Keratinocyte (primary cell): ENCODE measurements at regions not wholly inside any gene's neighbourhood (a gene's known extent, or its start where the extent isn't known, plus 50 kb on each side); places are given as distances from the start of the nearest gene placed in this dataset.

Source experiments
- DNase-seq: peaks from one replicate; pipeline ENCODE4 v3.0.0-alpha.2; 2011; ENCODE audit warnings: low read depth, missing footprints, low spot score
- FAIRE-seq: peaks from 2 replicates; lab custom pipeline; 2011; peaks lifted over from hg19 to GRCh38; lab: Jason Lieb, UNC
- H2AFZ ChIP-seq: 2 replicates; pipeline ENCODE4 v1.6.0; 2012; ENCODE audit warnings: low read length, control low read depth, inconsistent platforms; ENCODE audit not compliant: control insufficient read depth
- H3K27ac ChIP-seq: 2 replicates; pipeline ENCODE4 v1.5.1; 2011; ENCODE audit warnings: low read length; ENCODE audit not compliant: control insufficient read depth, insufficient read depth
- H3K27me3 ChIP-seq: 3 replicates; pipeline ENCODE4 v1.6.0; 2011; ENCODE audit warnings: low read length; ENCODE audit not compliant: control insufficient read depth, insufficient read depth; ENCODE audit errors: extremely low read depth
- H3K36me3 ChIP-seq, 2 experiments: 2 replicates in 1 of 2; 3 replicates in 1 of 2; pipeline ENCODE4 v1.5.1; 2011; ENCODE audit warnings: low read length in 2 of 2, mild to moderate bottlenecking in 1 of 2; ENCODE audit not compliant: control insufficient read depth in 2 of 2, insufficient read depth in 2 of 2; ENCODE audit errors: extremely low read depth in 1 of 2
- H3K4me1 ChIP-seq: 3 replicates; pipeline ENCODE4 v1.5.1; 2011; ENCODE audit warnings: low read length; ENCODE audit not compliant: control insufficient read depth, insufficient read depth; ENCODE audit errors: extremely low read depth
- H3K4me2 ChIP-seq: 3 replicates; pipeline ENCODE4 v1.6.0; 2011; ENCODE audit warnings: low read depth, low read length; ENCODE audit not compliant: control insufficient read depth, insufficient read depth; ENCODE audit errors: extremely low read depth
- H3K4me3 ChIP-seq, 3 experiments: fragments of 200-600 bp in 1 of 3; sonication (generic) in 1 of 3; 2 replicates in 2 of 3; 3 replicates in 1 of 3; pipeline ENCODE4 v1.5.1; 2011 to 2016; ENCODE audit warnings: low read length in 3 of 3, mild to moderate bottlenecking in 3 of 3, control low read depth in 2 of 3, inconsistent platforms in 1 of 3, low read depth in 1 of 3, mixed read lengths in 1 of 3, mixed run types in 1 of 3, moderate library complexity in 1 of 3; ENCODE audit not compliant: control insufficient read depth in 2 of 3, insufficient read depth in 2 of 3; ENCODE audit errors: extremely low read depth in 1 of 3
- H3K79me2 ChIP-seq: 2 replicates; pipeline ENCODE4 v1.6.0; 2012; ENCODE audit warnings: low read length; ENCODE audit not compliant: control insufficient read depth, insufficient read depth
- H3K9ac ChIP-seq: 3 replicates; pipeline ENCODE4 v1.6.0; 2011; ENCODE audit warnings: low read length; ENCODE audit not compliant: control insufficient read depth, insufficient read depth; ENCODE audit errors: extremely low read depth
- H3K9me1 ChIP-seq: 3 replicates; pipeline ENCODE4 v1.6.0; 2011; ENCODE audit warnings: low read length; ENCODE audit not compliant: control insufficient read depth, insufficient read depth; ENCODE audit errors: extremely low read depth
- H3K9me3 ChIP-seq: 2 replicates; pipeline ENCODE4 v1.5.1; 2012; ENCODE audit warnings: low read depth, low read length; ENCODE audit not compliant: control insufficient read depth
- H4K20me1 ChIP-seq: 3 replicates; pipeline ENCODE4 v1.6.0; 2011; ENCODE audit warnings: low read length; ENCODE audit not compliant: control insufficient read depth, insufficient read depth; ENCODE audit errors: extremely low read depth
- CTCF ChIP-seq, 3 experiments: IDR thresholded peaks in 1 of 3; conservative IDR thresholded peaks in 1 of 3; optimal IDR thresholded peaks in 1 of 3; 2 replicates in 2 of 3; 3 replicates in 1 of 3; pipeline versions ENCODE3 to v1.5.1; 2011; ENCODE audit warnings: low read length in 3 of 3, mild to moderate bottlenecking in 3 of 3, moderate library complexity in 2 of 3, control low read depth in 1 of 3, inconsistent platforms in 1 of 3; ENCODE audit not compliant: insufficient read depth in 2 of 3; ENCODE audit errors: extremely low read depth in 1 of 3
- EZH2 ChIP-seq: IDR thresholded peaks from one replicate; pipeline ENCODE4 v1.6.1; 2012; ENCODE audit warnings: inconsistent platforms, mild to moderate bottlenecking, low read length, moderate library complexity
- dilution Hi-C: fragments of 300-500 bp; cut with MboI; formaldehyde crosslinking; loops from one replicate; pipeline ENCODE4 v1.7.0; 2020; ENCODE audit warnings: low sequenced_read_pairs; ENCODE audit not compliant: extremely low pct_ligation_motif_present

- no peak overlapping the region for H2AFZ ChIP-seq
- no peaks in the 10 kb centered on the region for H3K9me3 ChIP-seq
- no peaks in the 10 kb centered on the region for H3K9me1 ChIP-seq
- H3K4me3 ChIP-seq: no peak overlapping the region
- no peak overlapping the region for H3K4me2 ChIP-seq
- H3K9ac ChIP-seq: no peak overlapping the region
- FAIRE-seq (no peak), DNase-seq (no peak)
- H3K27me3 ChIP-seq: no peaks in the 10 kb centered on the region
- H4K20me1 ChIP-seq: no peaks in the 10 kb centered on the region
- no peaks in the 10 kb centered on the region for H3K36me3 ChIP-seq
- no peaks in the 10 kb centered on the region for H3K79me2 ChIP-seq
- H3K27ac ChIP-seq: no peak overlapping the region
- no peak for TF ChIP-seq CTCF (optimal IDR thresholded peaks at IDR 0.05 in 1 of 3, IDR thresholded peaks at IDR 0.05 in 1 of 3, conservative IDR thresholded peaks at IDR 0.05 in 1 of 3; ENCODE audit: extremely low read depth in 1 of 3, insufficient read depth in 2 of 3, low read length in 3 of 3)
- no peaks in the 10 kb centered on the region for H3K4me1 ChIP-seq
- dilution Hi-C loops: no loop called here
These were observed 128.5 kb downstream of the LRRC70 start for GRCh38 chr5:62707131-62707530.

DNA sequence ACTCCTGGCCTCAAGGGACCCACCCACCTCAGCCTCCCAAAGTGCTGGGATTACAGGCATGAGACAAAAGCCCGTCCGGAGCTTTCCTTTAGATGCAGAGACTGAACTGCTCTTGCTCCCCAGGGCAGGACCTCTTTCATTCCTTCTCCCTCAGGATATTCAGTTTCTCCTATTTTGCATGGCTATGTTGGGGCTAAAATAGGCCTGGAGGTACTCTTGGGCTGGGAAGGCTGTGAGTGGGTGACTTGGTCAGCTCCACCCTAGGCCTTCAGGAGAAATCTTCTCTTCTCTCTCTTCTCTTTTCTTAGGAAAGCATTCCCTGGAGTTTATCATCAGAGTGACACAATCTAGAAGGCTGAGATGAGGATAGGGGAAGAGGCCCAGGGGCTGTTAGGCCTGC is 126.4 kb downstream of the LRRC70 start:
- H3K79me2 ChIP-seq: no peaks in the 10 kb centered on the region
- H3K4me2 ChIP-seq: no peak overlapping the region
- no peaks in the 10 kb centered on the region for H3K9me1 ChIP-seq
- no peaks in the 10 kb centered on the region for H3K27me3 ChIP-seq
- H3K27ac ChIP-seq: no peak overlapping the region
- no peaks in the 10 kb centered on the region for H3K9me3 ChIP-seq
- no peak overlapping the region for H3K4me3 ChIP-seq
- dilution Hi-C loops: no loop called here
- DNase-seq (no peak), FAIRE-seq (no peak)
- no peaks in the 10 kb centered on the region for H3K36me3 ChIP-seq
- no peak overlapping the region for H2AFZ ChIP-seq
- H4K20me1 ChIP-seq: no peaks in the 10 kb centered on the region
- H3K9ac ChIP-seq: no peak overlapping the region
- TF ChIP-seq CTCF (optimal IDR thresholded peaks at IDR 0.05 in 1 of 3, IDR thresholded peaks at IDR 0.05 in 1 of 3, conservative IDR thresholded peaks at IDR 0.05 in 1 of 3; ENCODE audit: extremely low read depth in 1 of 3, insufficient read depth in 2 of 3, low read length in 3 of 3) (no peak), EZH2 (no peak)
- no peaks in the 10 kb centered on the region for H3K4me1 ChIP-seq
